Mesenchymal stem cell (in vitro differentiated cells and primary cell): ENCODE measurements at regions not wholly inside any gene's neighbourhood (a gene's known extent, or its start where the extent isn't known, plus 50 kb on each side); places are given as distances from the start of the nearest gene placed in this dataset.

ENCODE experiments used
- DNase-seq: peaks from one replicate; pipeline ENCODE4 v3.0.0-alpha.2; 2013
- H2AFZ ChIP-seq: one replicate; pipeline ENCODE4 v1.6.1; 2013; ENCODE audit warnings: low read depth, mild to moderate bottlenecking, control low read depth, inconsistent platforms, low read length, moderate library complexity
- H2AK5ac ChIP-seq: 2 replicates; pipeline ENCODE4 v1.6.1; 2013; ENCODE audit warnings: low read length, moderate library complexity, mild to moderate bottlenecking, inconsistent platforms; ENCODE audit not compliant: severe bottlenecking
- H2BK120ac ChIP-seq: one replicate; pipeline ENCODE4 v1.6.1; 2013; ENCODE audit warnings: low read depth, mild to moderate bottlenecking, inconsistent platforms, low read length, moderate library complexity
- H2BK12ac ChIP-seq, 2 experiments: one replicate each; pipeline ENCODE4 v1.6.1; 2013; ENCODE audit warnings: inconsistent platforms in 2 of 2, low read length in 2 of 2, mild to moderate bottlenecking in 2 of 2, moderate library complexity in 2 of 2, control low read depth in 1 of 2
- H2BK15ac ChIP-seq: one replicate; pipeline ENCODE4 v1.6.1; 2013; ENCODE audit warnings: mild to moderate bottlenecking, low read depth, inconsistent platforms; ENCODE audit not compliant: poor library complexity, severe bottlenecking
- H2BK5ac ChIP-seq: 2 replicates; pipeline ENCODE4 v1.6.1; 2013; ENCODE audit warnings: low read depth, mild to moderate bottlenecking, low read length, control low read depth, inconsistent platforms; ENCODE audit not compliant: poor library complexity, severe bottlenecking
- H3K14ac ChIP-seq, 2 experiments: one replicate each; pipeline ENCODE4 v1.6.1; 2013; ENCODE audit warnings: inconsistent platforms in 2 of 2, low read length in 2 of 2, control low read depth in 1 of 2, mild to moderate bottlenecking in 1 of 2, moderate library complexity in 1 of 2
- H3K18ac ChIP-seq, 2 experiments: one replicate each; pipeline ENCODE4 v1.6.1; 2013; ENCODE audit warnings: inconsistent platforms in 2 of 2, low read length in 2 of 2, control low read depth in 1 of 2, low read depth in 1 of 2, mild to moderate bottlenecking in 1 of 2
- H3K23ac ChIP-seq, 2 experiments: one replicate each; pipeline ENCODE4 v1.6.1; 2013; ENCODE audit warnings: inconsistent platforms in 2 of 2, low read length in 2 of 2, mild to moderate bottlenecking in 2 of 2, moderate library complexity in 2 of 2, control low read depth in 1 of 2
- H3K27ac ChIP-seq: 2 replicates; pipeline ENCODE4 v1.5.1; 2013; ENCODE audit warnings: mild to moderate bottlenecking, moderate library complexity, low read length, control low read depth, inconsistent platforms; ENCODE audit not compliant: poor library complexity, severe bottlenecking
- H3K27me3 ChIP-seq, 2 experiments: 2 replicates each; pipeline versions ENCODE4 v1.6.1 to v1.7.0; 2013; ENCODE audit warnings: low read length in 2 of 2, mild to moderate bottlenecking in 2 of 2, moderate library complexity in 2 of 2, control low read depth in 1 of 2, inconsistent platforms in 1 of 2; ENCODE audit not compliant: control insufficient read depth in 1 of 2, insufficient read depth in 1 of 2
- H3K36me3 ChIP-seq, 2 experiments: 2 replicates each; pipeline versions ENCODE4 v1.6.1 to v1.7.0; 2013; ENCODE audit warnings: low read length in 2 of 2, control low read depth in 1 of 2, inconsistent platforms in 1 of 2, low read depth in 1 of 2, mild to moderate bottlenecking in 1 of 2; ENCODE audit not compliant: insufficient read depth in 2 of 2, control insufficient read depth in 1 of 2
- H3K4ac ChIP-seq, 2 experiments: one replicate each; pipeline ENCODE4 v1.6.1; 2013; ENCODE audit warnings: inconsistent platforms in 2 of 2, low read length in 2 of 2, mild to moderate bottlenecking in 2 of 2, moderate library complexity in 2 of 2, control low read depth in 1 of 2, low read depth in 1 of 2
- H3K4me1 ChIP-seq: 2 replicates; pipeline ENCODE4 v1.6.1; 2013; ENCODE audit warnings: low read depth, low read length, control low read depth; ENCODE audit not compliant: control insufficient read depth, insufficient read depth
- H3K4me2 ChIP-seq: 2 replicates; pipeline ENCODE4 v1.6.1; 2013; ENCODE audit warnings: low read length, mild to moderate bottlenecking, inconsistent platforms; ENCODE audit not compliant: poor library complexity, severe bottlenecking
- H3K4me3 ChIP-seq, 2 experiments: 2 replicates each; pipeline versions ENCODE4 v1.5.1 to v1.7.0; 2013; ENCODE audit warnings: low read length in 2 of 2, mild to moderate bottlenecking in 2 of 2, control low read depth in 1 of 2, low read depth in 1 of 2; ENCODE audit not compliant: insufficient read depth in 1 of 2
- H3K79me1 ChIP-seq: replicated peaks from 2 replicates; pipeline ENCODE4 v1.6.1; 2013; ENCODE audit warnings: mild to moderate bottlenecking, control low read depth, low read length, inconsistent platforms; ENCODE audit not compliant: poor library complexity, severe bottlenecking
- H3K9ac ChIP-seq: 2 replicates; pipeline ENCODE4 v1.7.0; 2013; ENCODE audit warnings: mild to moderate bottlenecking, low read length, moderate library complexity
- H3K9me3 ChIP-seq: 2 replicates; pipeline ENCODE4 v1.7.0; 2013; ENCODE audit warnings: mild to moderate bottlenecking, low read length; ENCODE audit not compliant: control insufficient read depth
- H4K8ac ChIP-seq: one replicate; pipeline ENCODE4 v1.6.1; 2013; ENCODE audit warnings: inconsistent platforms, mild to moderate bottlenecking, low read length, moderate library complexity
- H4K91ac ChIP-seq: one replicate; pipeline ENCODE4 v1.6.1; 2013; ENCODE audit warnings: mild to moderate bottlenecking, low read length, inconsistent platforms
- WGBS: methylation state at CpG from one replicate; pipeline ENCODE4 v1.1.7; 2013; ENCODE audit warnings: mixed read lengths; 5-methylcytosine and 5-hydroxymethylcytosine counted together

DNA sequence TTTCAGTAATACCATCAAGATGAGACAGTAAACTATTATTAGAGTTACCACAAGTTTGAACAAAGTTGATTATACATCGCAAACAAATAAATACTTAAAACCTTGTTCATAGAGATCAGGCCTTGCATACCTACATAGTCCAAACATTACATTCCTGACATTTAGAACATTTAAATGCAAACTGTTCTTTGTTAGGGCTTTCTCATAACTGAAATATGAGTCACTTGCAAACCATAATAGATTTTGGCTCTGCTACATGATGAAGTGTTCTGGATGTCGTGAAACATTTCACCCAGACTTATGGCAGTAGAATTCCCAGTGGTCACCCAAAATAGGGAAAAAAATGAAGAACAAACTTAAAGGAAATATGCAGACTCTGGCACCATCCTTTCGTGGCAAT, 75.0 kb downstream of the FAT4 start:
- no peak overlapping the region for H2BK12ac ChIP-seq
- no peak overlapping the region for H2BK120ac ChIP-seq
- H3K9ac ChIP-seq: peak overlapping the region; percentile 54
- H3K18ac ChIP-seq: no peak overlapping the region
- H4K8ac ChIP-seq: no peak overlapping the region
- H4K91ac ChIP-seq: no peak overlapping the region
- H3K4ac ChIP-seq: no peak overlapping the region
- no peaks in the 10 kb centered on the region for H3K79me1 ChIP-seq
- no peaks in the 10 kb centered on the region for H3K9me3 ChIP-seq
- no peak overlapping the region for H2AFZ ChIP-seq
- H3K4me2 ChIP-seq: no peak overlapping the region
- H3K36me3 ChIP-seq: no peaks in the 10 kb centered on the region
- no peak overlapping the region for H2BK5ac ChIP-seq
- no peak overlapping the region for H2BK15ac ChIP-seq
- peak; percentile 81 for DNase-seq
- 0% methylated on average over 2 of the region's 3 CpGs for WGBS
- H3K27me3 ChIP-seq: no peaks in the 10 kb centered on the region
- peak overlapping the region in 1 of 2 experiments; percentile 55 for H3K4me3 ChIP-seq
- H3K4me1 ChIP-seq: peaks cover 2% of the 10 kb centered on the region
- H3K27ac ChIP-seq: peak overlapping the region; percentile 78
- H3K23ac ChIP-seq: no peak overlapping the region
- no peak overlapping the region for H2AK5ac ChIP-seq
- no peak overlapping the region for H3K14ac ChIP-seq

DNA sequence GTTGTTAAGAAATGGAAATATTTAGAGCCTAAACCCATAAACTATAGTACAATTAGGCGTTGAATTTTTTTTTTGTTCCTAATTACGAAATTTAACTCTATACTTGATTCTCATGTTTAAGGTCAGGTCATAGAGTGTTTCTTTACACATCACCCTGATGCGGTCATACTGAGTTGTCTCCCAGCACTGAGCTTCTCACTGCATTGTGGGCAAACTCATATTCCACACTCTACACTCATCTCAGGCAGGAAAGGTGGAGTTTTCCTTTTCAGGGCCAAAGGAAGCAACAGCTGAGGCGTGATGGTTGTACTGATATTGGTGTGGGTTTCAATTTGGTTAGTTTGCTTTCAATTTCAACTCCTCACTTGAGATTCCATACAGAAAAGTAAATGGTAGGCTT, 75.4 kb downstream of the FAT4 start:
- H2BK12ac ChIP-seq: peak overlapping the region in 1 of 2 experiments; percentile 49
- peak; percentile 83 for DNase-seq
- peak overlapping the region; percentile 5 to 52 for H3K18ac ChIP-seq
- H2BK120ac ChIP-seq: no peak overlapping the region
- 0% methylated on average over 2 of the region's 4 CpGs for WGBS
- no peak overlapping the region for H2AK5ac ChIP-seq
- H3K27me3 ChIP-seq: no peaks in the 10 kb centered on the region
- H3K79me1 ChIP-seq: no peaks in the 10 kb centered on the region
- H3K14ac ChIP-seq: no peak overlapping the region
- H3K36me3 ChIP-seq: no peaks in the 10 kb centered on the region
- no peak overlapping the region for H3K4me2 ChIP-seq
- H3K23ac ChIP-seq: no peak overlapping the region
- peak overlapping the region; percentile 78 for H3K27ac ChIP-seq
- no peak overlapping the region for H4K91ac ChIP-seq
- H2BK15ac ChIP-seq: no peak overlapping the region
- H3K4ac ChIP-seq: no peak overlapping the region
- H3K4me1 ChIP-seq: peaks cover 2% of the 10 kb centered on the region
- H2AFZ ChIP-seq: no peak overlapping the region
- peak overlapping the region; percentile 83 for H4K8ac ChIP-seq
- no peaks in the 10 kb centered on the region for H3K9me3 ChIP-seq
- H3K4me3 ChIP-seq: peak overlapping the region in 1 of 2 experiments; percentile 55
- H3K9ac ChIP-seq: peak overlapping the region; percentile 40
- H2BK5ac ChIP-seq: no peak overlapping the region

DNA sequence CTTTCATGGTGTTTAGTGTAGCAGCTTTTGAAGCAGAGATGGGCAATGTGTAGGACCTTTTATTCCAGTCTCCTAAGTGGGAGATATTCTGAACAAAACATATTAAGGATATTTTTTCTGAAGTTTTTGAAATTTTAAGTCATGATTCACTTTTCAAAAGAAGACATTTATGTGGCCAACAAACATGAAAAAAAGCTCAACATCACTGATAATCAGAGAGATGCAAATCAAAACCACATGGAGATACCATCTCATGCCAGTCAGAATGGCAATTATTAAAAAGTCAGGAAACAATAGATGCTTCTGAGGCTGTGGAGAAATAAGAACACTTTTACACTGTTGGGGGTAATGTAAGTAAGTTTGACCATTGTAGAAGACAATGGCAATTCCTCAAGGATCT, 76.0 kb downstream of the FAT4 start:
- H2AFZ ChIP-seq: no peak overlapping the region
- H3K18ac ChIP-seq: no peak overlapping the region
- H3K14ac ChIP-seq: no peak overlapping the region
- H3K27me3 ChIP-seq: no peaks in the 10 kb centered on the region
- H3K36me3 ChIP-seq: no peaks in the 10 kb centered on the region
- H3K4me3 ChIP-seq: peak overlapping the region in 1 of 2 experiments; percentile 55
- no peak for DNase-seq
- H3K23ac ChIP-seq: no peak overlapping the region
- H3K4ac ChIP-seq: no peak overlapping the region
- no peak overlapping the region for H2BK5ac ChIP-seq
- no peaks in the 10 kb centered on the region for H3K79me1 ChIP-seq
- no peak overlapping the region for H3K4me2 ChIP-seq
- no peak overlapping the region for H2AK5ac ChIP-seq
- peak overlapping the region; percentile 78 for H3K27ac ChIP-seq
- H2BK15ac ChIP-seq: no peak overlapping the region
- no peak overlapping the region for H2BK12ac ChIP-seq
- H3K4me1 ChIP-seq: peaks cover 2% of the 10 kb centered on the region
- no peaks in the 10 kb centered on the region for H3K9me3 ChIP-seq
- no peak overlapping the region for H4K8ac ChIP-seq
- H3K9ac ChIP-seq: peak overlapping the region; percentile 40
- H4K91ac ChIP-seq: no peak overlapping the region
- H2BK120ac ChIP-seq: no peak overlapping the region

DNA sequence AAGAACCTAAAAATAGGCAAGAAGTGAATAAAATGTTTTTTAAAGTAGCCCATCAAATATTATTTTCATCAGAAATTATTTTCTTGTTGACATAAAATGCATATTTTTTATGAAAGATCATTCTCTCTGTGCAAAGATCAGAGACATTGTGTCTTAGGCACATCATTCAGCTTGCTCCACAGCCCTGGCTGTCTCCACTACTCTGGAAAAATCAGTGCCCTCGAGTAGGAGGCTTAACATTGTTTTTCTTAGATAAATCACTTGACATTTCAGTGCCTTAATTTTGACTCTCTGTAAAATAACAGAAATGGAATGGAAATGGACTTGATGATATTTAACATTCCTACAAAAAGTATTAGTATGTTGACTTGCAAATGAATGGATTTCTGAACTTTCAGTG, 77.9 kb downstream of the FAT4 start:
- no peak overlapping the region for H2BK120ac ChIP-seq
- H2BK5ac ChIP-seq: no peak overlapping the region
- DNase-seq: no peak
- WGBS: no CpG with 5 or more reads among the region's 1 CpG
- H3K4me2 ChIP-seq: no peak overlapping the region
- no peak overlapping the region for H2BK15ac ChIP-seq
- no peak overlapping the region for H3K4ac ChIP-seq
- no peak overlapping the region for H3K23ac ChIP-seq
- no peaks in the 10 kb centered on the region for H3K27me3 ChIP-seq
- H3K4me1 ChIP-seq: peaks cover 2% of the 10 kb centered on the region
- no peak overlapping the region for H2BK12ac ChIP-seq
- H3K9me3 ChIP-seq: no peaks in the 10 kb centered on the region
- no peaks in the 10 kb centered on the region for H3K79me1 ChIP-seq
- no peak overlapping the region for H2AK5ac ChIP-seq
- H4K91ac ChIP-seq: no peak overlapping the region
- no peak overlapping the region for H3K9ac ChIP-seq
- H4K8ac ChIP-seq: no peak overlapping the region
- no peak overlapping the region for H3K4me3 ChIP-seq
- H3K18ac ChIP-seq: no peak overlapping the region
- no peak overlapping the region for H3K27ac ChIP-seq
- no peak overlapping the region for H3K14ac ChIP-seq
- no peak overlapping the region for H2AFZ ChIP-seq
- no peaks in the 10 kb centered on the region for H3K36me3 ChIP-seq
